GM23338 (cell line): ENCODE measurements at regions not wholly inside any gene's neighbourhood (a gene's known extent, or its start where the extent isn't known, plus 50 kb on each side); places are given as distances from the start of the nearest gene placed in this dataset.

Experiments
- ATAC-seq: fragments of 200-7000 bp; cut with Tn5 transposase; 3 replicates; pipeline ENCODE4 v1.9.1; 2020
- DNase-seq: peaks from one replicate; pipeline ENCODE4 v3.0.0-alpha.2; 2015; ENCODE audit warnings: low spot score
- H2AFZ ChIP-seq: fragments of 200-600 bp; sonication (generic); 2 replicates; pipeline ENCODE4 v1.8.0; 2016; ENCODE audit warnings: antibody characterized with exemption, mild to moderate bottlenecking, moderate library complexity
- H3F3A ChIP-seq: fragments of 200-600 bp; sonication (generic); replicated peaks from 2 replicates; pipeline ENCODE4 v1.8.0; 2017; ENCODE audit warnings: antibody characterized with exemption, mixed run types, low read depth
- H3K27ac ChIP-seq: fragments of 200-600 bp; sonication (generic); 2 replicates; pipeline ENCODE4 v1.6.1; 2016; ENCODE audit warnings: low read depth
- H3K27me3 ChIP-seq: fragments of 200-600 bp; sonication (generic); 2 replicates; pipeline ENCODE4 v1.8.0; 2016; ENCODE audit warnings: mild to moderate bottlenecking, mixed run types, moderate library complexity; ENCODE audit not compliant: insufficient read depth
- H3K36me3 ChIP-seq: fragments of 200-600 bp; sonication (generic); 2 replicates; pipeline ENCODE4 v1.8.0; 2016; ENCODE audit warnings: mild to moderate bottlenecking; ENCODE audit not compliant: insufficient read depth
- H3K4me1 ChIP-seq: fragments of 200-600 bp; sonication (generic); 2 replicates; pipeline ENCODE4 v1.8.0; 2016; ENCODE audit warnings: mild to moderate bottlenecking, moderate library complexity; ENCODE audit not compliant: insufficient read depth
- H3K4me2 ChIP-seq: fragments of 200-600 bp; sonication (generic); 2 replicates; pipeline ENCODE4 v1.7.1; 2017; ENCODE audit warnings: mixed run types
- H3K4me3 ChIP-seq: fragments of 200-600 bp; sonication (generic); 2 replicates; pipeline ENCODE4 v1.6.1; 2016; ENCODE audit warnings: mixed run types
- H3K79me2 ChIP-seq: fragments of 200-600 bp; sonication (generic); replicated peaks from 2 replicates; pipeline ENCODE4 v1.8.0; 2017; ENCODE audit warnings: mild to moderate bottlenecking; ENCODE audit not compliant: insufficient read depth
- H3K9me2 ChIP-seq: fragments of 200-600 bp; sonication (generic); 2 replicates; pipeline ENCODE4 v1.8.0; 2017; ENCODE audit not compliant: insufficient read depth
- H4K20me1 ChIP-seq: fragments of 200-600 bp; sonication (generic); replicated peaks from 2 replicates; pipeline ENCODE4 v1.8.0; 2017; ENCODE audit warnings: mild to moderate bottlenecking; ENCODE audit not compliant: insufficient read depth
- H3K27ac Mint-ChIP-seq: 2 replicates; pipeline ENCODE4 v1.8.0; 2020; ENCODE audit warnings: inconsistent platforms, mild to moderate bottlenecking, moderate library complexity, mixed read lengths
- H3K27me3 Mint-ChIP-seq: 3 replicates; pipeline ENCODE4 v1.8.0; 2022; ENCODE audit warnings: low read depth, mild to moderate bottlenecking, moderate library complexity, mixed read lengths, inconsistent platforms; ENCODE audit not compliant: insufficient read depth, poor library complexity
- H3K36me3 Mint-ChIP-seq: 3 replicates; pipeline ENCODE4 v1.8.0; 2021; ENCODE audit warnings: low read depth, mild to moderate bottlenecking, inconsistent platforms, moderate library complexity, mixed read lengths
- H3K4me1 Mint-ChIP-seq: 3 replicates; pipeline ENCODE4 v1.8.0; 2020; ENCODE audit warnings: mild to moderate bottlenecking, inconsistent platforms, mixed read lengths
- H3K4me3 Mint-ChIP-seq: 3 replicates; pipeline ENCODE4 v1.8.0; 2021; ENCODE audit warnings: moderate library complexity, mild to moderate bottlenecking, inconsistent platforms, mixed read lengths
- H3K9me3 Mint-ChIP-seq: 3 replicates; pipeline ENCODE4 v1.8.0; 2020; ENCODE audit warnings: moderate library complexity, mild to moderate bottlenecking, inconsistent platforms, mixed read lengths
- CREB1 ChIP-seq: fragments of 250-450 bp; sonication (Bioruptor Pico); IDR thresholded peaks from 2 replicates; pipeline ENCODE4 v1.5.0; 2020; ENCODE audit warnings: low read depth, mild to moderate bottlenecking, moderate library complexity
- CTCF ChIP-seq, 2 experiments: fragments of 200-600 bp in 1 of 2; sonication (generic) in 1 of 2; conservative IDR thresholded peaks; 2 replicates each; pipeline versions ENCODE4 v1.5.1 to v1.6.1; 2016 to 2017; ENCODE audit warnings: antibody characterized with exemption in 2 of 2, low read depth in 2 of 2, mild to moderate bottlenecking in 2 of 2, moderate library complexity in 1 of 2
- ETS1 ChIP-seq: IDR thresholded peaks from 2 replicates; pipeline ENCODE4 v1.6.1; 2016; ENCODE audit warnings: antibody characterized with exemption
- EZH2 ChIP-seq: fragments of 200-600 bp; sonication (generic); IDR thresholded peaks from one replicate; pipeline ENCODE4 v1.8.0; 2017; ENCODE audit warnings: antibody characterized with exemption, mild to moderate bottlenecking, low read depth; ENCODE audit not compliant: unreplicated experiment
- EZH2phosphoT487 ChIP-seq: fragments of 200-600 bp; sonication (generic); IDR thresholded peaks from one replicate; pipeline ENCODE4 v1.8.1; 2018; ENCODE audit warnings: antibody characterized with exemption; ENCODE audit not compliant: unreplicated experiment
- JUNB ChIP-seq: IDR thresholded peaks from one replicate; pipeline ENCODE4 v1.6.1; 2016; ENCODE audit warnings: antibody characterized with exemption; ENCODE audit not compliant: unreplicated experiment
- NANOG ChIP-seq: IDR thresholded peaks from 2 replicates; pipeline ENCODE4 v1.6.1; 2016; ENCODE audit warnings: antibody characterized with exemption, borderline replicate concordance
- POLR2AphosphoS5 ChIP-seq: IDR thresholded peaks from 2 replicates; pipeline ENCODE4 v1.6.1; 2016; ENCODE audit warnings: antibody characterized with exemption, low read depth
- REST ChIP-seq: IDR thresholded peaks from one replicate; pipeline ENCODE4 v1.6.1; 2018; ENCODE audit warnings: antibody characterized with exemption; ENCODE audit not compliant: unreplicated experiment
- STAT1 ChIP-seq: IDR thresholded peaks from one replicate; pipeline ENCODE4 v1.6.1; 2016; ENCODE audit warnings: antibody characterized with exemption; ENCODE audit not compliant: unreplicated experiment
- ZNF114 ChIP-seq: fragments of 250-450 bp; sonication (Bioruptor Pico); IDR thresholded peaks from 2 replicates; pipeline ENCODE4 v1.5.0; 2020; ENCODE audit warnings: mild to moderate bottlenecking, moderate library complexity
- ZNF331 ChIP-seq: fragments of 250-450 bp; sonication (Bioruptor Pico); IDR thresholded peaks from 2 replicates; pipeline ENCODE4 v1.5.0; 2020; ENCODE audit warnings: low read depth, mild to moderate bottlenecking, moderate library complexity
- TF ChIP-seq, protein P1 (sequence below): fragments of 250-450 bp; sonication (Bioruptor Pico); IDR thresholded peaks from 2 replicates; pipeline ENCODE4 v1.5.0; 2020; ENCODE audit warnings: mild to moderate bottlenecking, moderate library complexity

DNA sequence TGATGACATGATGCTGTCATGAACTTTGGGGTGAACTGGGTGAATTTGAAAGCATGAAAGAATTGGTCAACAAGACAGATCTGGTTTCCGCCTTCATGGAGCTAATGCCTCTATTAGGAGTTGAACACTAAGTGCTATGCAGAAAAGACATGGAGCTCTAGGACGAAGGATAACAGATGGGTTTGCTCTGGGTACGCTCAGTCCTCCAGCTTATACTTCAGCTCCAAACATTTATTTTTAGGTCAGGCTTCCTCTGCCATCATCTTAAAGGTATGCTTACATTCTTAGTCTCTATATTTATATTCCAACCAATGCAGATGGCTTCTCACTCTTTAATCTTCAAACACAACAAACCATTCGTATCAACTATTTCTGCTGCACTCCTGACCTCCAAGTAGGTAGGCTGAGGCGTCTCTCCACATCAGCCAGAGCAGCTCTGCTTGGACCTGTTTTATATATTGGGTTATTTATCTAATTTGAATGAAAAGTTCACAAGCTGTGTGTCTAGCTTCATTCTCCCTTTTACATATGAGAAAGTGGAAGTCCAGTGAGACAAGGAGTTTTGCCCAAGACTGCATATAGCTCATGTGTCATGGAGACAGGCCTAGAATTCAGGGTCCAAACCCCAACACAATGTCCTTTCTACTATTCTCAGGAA, 226.3 kb downstream of the SPTSSA start:
- H3K27ac Mint-ChIP-seq, result no peak overlapping the region
- no peaks in the 10 kb centered on the region for H3K27me3 Mint-ChIP-seq
- H3K9me3 Mint-ChIP-seq, result no peaks in the 10 kb centered on the region
- Histone ChIP-seq H3K4me2 (no peak overlapping the region), H3K4me3 (no peak overlapping the region), H3K27me3 (no peaks in the 10 kb centered on the region), H3K9me2 (no peaks in the 10 kb centered on the region), H3K27ac (no peak overlapping the region), H4K20me1 (no peaks in the 10 kb centered on the region), H3F3A (no peaks in the 10 kb centered on the region), H2AFZ (no peak overlapping the region), H3K79me2 (no peaks in the 10 kb centered on the region), H3K36me3 (no peaks in the 10 kb centered on the region), H3K4me1 (no peaks in the 10 kb centered on the region)
- TF ChIP-seq STAT1 (no peak), REST (no peak), ZNF114 (CRISPR knock-in tag) (no peak), EZH2phosphoT487 (no peak), JUNB (no peak), ETS1 (no peak), ZNF331 (no peak), NANOG (no peak), POLR2AphosphoS5 (no peak), EZH2 (no peak), CTCF (conservative IDR thresholded peaks at IDR 0.05; ENCODE audit: low read depth in 2 of 2) (no peak), CREB1 (CRISPR knock-in tag) (no peak)
- TF ChIP-seq, protein P1, sequence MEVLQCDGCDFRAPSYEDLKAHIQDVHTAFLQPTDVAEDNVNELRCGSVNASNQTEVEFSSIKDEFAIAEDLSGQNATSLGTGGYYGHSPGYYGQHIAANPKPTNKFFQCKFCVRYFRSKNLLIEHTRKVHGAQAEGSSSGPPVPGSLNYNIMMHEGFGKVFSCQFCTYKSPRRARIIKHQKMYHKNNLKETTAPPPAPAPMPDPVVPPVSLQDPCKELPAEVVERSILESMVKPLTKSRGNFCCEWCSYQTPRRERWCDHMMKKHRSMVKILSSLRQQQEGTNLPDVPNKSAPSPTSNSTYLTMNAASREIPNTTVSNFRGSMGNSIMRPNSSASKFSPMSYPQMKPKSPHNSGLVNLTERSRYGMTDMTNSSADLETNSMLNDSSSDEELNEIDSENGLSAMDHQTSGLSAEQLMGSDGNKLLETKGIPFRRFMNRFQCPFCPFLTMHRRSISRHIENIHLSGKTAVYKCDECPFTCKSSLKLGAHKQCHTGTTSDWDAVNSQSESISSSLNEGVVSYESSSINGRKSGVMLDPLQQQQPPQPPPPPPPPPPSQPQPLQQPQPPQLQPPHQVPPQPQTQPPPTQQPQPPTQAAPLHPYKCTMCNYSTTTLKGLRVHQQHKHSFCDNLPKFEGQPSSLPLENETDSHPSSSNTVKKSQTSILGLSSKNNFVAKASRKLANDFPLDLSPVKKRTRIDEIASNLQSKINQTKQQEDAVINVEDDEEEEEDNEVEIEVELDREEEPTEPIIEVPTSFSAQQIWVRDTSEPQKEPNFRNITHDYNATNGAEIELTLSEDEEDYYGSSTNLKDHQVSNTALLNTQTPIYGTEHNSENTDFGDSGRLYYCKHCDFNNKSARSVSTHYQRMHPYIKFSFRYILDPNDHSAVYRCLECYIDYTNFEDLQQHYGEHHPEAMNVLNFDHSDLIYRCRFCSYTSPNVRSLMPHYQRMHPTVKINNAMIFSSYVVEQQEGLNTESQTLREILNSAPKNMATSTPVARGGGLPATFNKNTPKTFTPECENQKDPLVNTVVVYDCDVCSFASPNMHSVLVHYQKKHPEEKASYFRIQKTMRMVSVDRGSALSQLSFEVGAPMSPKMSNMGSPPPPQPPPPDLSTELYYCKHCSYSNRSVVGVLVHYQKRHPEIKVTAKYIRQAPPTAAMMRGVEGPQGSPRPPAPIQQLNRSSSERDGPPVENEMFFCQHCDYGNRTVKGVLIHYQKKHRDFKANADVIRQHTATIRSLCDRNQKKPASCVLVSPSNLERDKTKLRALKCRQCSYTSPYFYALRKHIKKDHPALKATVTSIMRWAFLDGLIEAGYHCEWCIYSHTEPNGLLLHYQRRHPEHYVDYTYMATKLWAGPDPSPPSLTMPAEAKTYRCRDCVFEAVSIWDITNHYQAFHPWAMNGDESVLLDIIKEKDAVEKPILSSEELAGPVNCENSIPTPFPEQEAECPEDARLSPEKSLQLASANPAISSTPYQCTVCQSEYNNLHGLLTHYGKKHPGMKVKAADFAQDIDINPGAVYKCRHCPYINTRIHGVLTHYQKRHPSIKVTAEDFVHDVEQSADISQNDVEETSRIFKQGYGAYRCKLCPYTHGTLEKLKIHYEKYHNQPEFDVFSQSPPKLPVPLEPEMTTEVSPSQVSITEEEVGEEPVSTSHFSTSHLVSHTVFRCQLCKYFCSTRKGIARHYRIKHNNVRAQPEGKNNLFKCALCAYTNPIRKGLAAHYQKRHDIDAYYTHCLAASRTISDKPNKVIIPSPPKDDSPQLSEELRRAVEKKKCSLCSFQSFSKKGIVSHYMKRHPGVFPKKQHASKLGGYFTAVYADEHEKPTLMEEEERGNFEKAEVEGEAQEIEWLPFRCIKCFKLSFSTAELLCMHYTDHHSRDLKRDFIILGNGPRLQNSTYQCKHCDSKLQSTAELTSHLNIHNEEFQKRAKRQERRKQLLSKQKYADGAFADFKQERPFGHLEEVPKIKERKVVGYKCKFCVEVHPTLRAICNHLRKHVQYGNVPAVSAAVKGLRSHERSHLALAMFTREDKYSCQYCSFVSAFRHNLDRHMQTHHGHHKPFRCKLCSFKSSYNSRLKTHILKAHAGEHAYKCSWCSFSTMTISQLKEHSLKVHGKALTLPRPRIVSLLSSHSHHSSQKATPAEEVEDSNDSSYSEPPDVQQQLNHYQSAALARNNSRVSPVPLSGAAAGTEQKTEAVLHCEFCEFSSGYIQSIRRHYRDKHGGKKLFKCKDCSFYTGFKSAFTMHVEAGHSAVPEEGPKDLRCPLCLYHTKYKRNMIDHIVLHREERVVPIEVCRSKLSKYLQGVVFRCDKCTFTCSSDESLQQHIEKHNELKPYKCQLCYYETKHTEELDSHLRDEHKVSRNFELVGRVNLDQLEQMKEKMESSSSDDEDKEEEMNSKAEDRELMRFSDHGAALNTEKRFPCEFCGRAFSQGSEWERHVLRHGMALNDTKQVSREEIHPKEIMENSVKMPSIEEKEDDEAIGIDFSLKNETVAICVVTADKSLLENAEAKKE (CRISPR knock-in tag), result no peak
- H3K36me3 Mint-ChIP-seq, result no peaks in the 10 kb centered on the region
- no peak overlapping the region for H3K4me3 Mint-ChIP-seq
- ATAC-seq (no peak), DNase-seq (no peak)
- H3K4me1 Mint-ChIP-seq, result no peaks in the 10 kb centered on the region
